Stimulated activated CD8-positive, alpha-beta memory T cell treated with anti-CD3 and anti-CD28 coated beads, Interleukin-12 subunit alpha, Interleukin-12 subunit beta, amount 100 ng/mL, for 24 hours (primary cell): ENCODE measurements at regions not wholly inside any gene's neighbourhood (a gene's known extent, or its start where the extent isn't known, plus 50 kb on each side); places are given as distances from the start of the nearest gene placed in this dataset.

Source experiments
- DNase-seq: peaks from one replicate; pipeline ENCODE4 v3.0.0-alpha.2; 2020; ENCODE audit errors: extremely low read depth

- DNase-seq, result no peak
Measured at GRCh38 chr2:120936476-120937334, 201.0 kb downstream of the GLI2 start.

- DNase-seq, result no peak
Measured at GRCh38 chr2:120937686-120938044, 202.0 kb downstream of the GLI2 start.

GRCh38 chr2:120938045-120938771 is 202.5 kb downstream of the GLI2 start:
- DNase-seq, result no peak

- no peak for DNase-seq
Measured at GRCh38 chr2:120939595-120940318, 204.1 kb downstream of the GLI2 start.

GRCh38 chr2:120940319-120940696 is 204.6 kb downstream of the GLI2 start:
- DNase-seq, result no peak

- DNase-seq, result no peak
Measured at GRCh38 chr2:120940726-120941256, 205.1 kb downstream of the GLI2 start.

- DNase-seq, result no peak
Measured at GRCh38 chr2:120941571-120942120, 206.0 kb downstream of the GLI2 start.

- no peak for DNase-seq
Measured at GRCh38 chr2:120942658-120943057, 207.0 kb downstream of the GLI2 start.

- DNase-seq, result no peak
Measured at GRCh38 chr2:120943403-120944034, 207.9 kb downstream of the GLI2 start.

- no peak for DNase-seq
Measured at GRCh38 chr2:120944575-120944974, 208.9 kb downstream of the GLI2 start.

- no peak for DNase-seq
Measured at GRCh38 chr2:120945091-120945490, 209.4 kb downstream of the GLI2 start.

GRCh38 chr2:120945832-120946499 is 210.3 kb downstream of the GLI2 start:
- DNase-seq, result no peak

- no peak for DNase-seq
Measured at GRCh38 chr2:120947327-120947726, 211.7 kb downstream of the GLI2 start.

GRCh38 chr2:120947982-120948661 is 212.5 kb downstream of the GLI2 start:
- DNase-seq, result no peak

GRCh38 chr2:120948662-120949011 is 213.0 kb downstream of the GLI2 start:
- DNase-seq, result no peak

GRCh38 chr2:120949027-120949956 is 213.6 kb downstream of the GLI2 start:
- no peak for DNase-seq

- DNase-seq, result no peak
Measured at GRCh38 chr2:120949957-120950590, 214.4 kb downstream of the GLI2 start.

- no peak for DNase-seq
Measured at GRCh38 chr2:120951693-120952092, 216.0 kb downstream of the GLI2 start.

GRCh38 chr2:120952318-120952717 is 216.7 kb downstream of the GLI2 start:
- DNase-seq, result no peak
